CD1c-positive myeloid dendritic cell (primary cell): ENCODE measurements at regions not wholly inside any gene's neighbourhood (a gene's known extent, or its start where the extent isn't known, plus 50 kb on each side); places are given as distances from the start of the nearest gene placed in this dataset.

Source experiments
- DNase-seq: peaks from one replicate; pipeline ENCODE4 v3.0.0-alpha.2; 2016; ENCODE audit errors: extremely low spot score

DNA sequence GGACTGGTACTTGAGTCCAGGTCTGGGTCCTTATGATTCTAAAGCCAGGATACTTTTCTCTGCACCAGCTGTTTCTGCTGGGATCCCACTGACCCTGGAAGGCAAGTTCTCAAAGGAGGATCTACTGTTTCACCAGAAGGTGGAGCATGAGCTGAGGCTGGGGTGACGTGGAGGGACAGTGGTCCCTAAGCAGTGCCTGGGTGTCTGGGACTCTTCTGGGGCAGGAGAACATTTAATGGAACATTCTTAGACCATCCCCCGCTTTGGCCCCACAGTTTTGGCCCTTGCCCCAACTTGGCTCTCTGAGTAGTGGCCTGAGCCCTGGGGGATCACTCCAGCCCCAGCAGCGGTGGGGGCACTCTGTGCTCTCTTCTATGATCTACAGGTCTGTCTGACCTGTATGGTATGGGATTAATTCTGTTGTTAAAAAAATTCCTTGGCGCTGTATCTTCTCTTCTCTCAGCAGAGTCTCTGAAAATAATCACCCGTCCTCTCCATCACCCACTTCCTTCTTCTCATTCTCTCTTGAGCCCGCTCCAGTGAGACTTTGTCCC is 60.3 kb upstream of the CSF3R start:
- no peak for DNase-seq

- DNase-seq, result no peak
Observed at GRCh38 chr1:36542024-36542961, 59.6 kb upstream of the CSF3R start.

DNA sequence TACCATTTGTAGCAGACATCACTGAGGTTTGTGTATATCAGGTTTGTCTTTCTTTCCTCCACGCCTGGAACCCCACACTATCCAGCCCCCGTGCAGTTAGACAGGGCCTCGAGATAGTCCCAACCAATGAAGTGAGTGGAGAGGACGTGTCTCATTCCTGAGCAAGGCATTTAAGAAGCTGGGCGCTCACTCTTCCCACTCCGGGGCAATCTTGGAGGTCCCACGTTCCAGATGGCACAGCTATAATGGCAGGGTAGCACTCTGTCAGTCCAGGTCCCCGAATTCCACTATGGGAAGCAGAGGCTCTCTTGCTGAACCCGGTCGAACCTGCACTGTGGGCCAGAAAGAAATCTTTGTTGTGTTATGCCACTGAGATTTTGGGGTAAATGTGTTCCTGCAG is 57.3 kb upstream of the CSF3R start:
- no peak for DNase-seq

- no peak for DNase-seq
Observed at GRCh38 chr1:36539526-36539925, 56.8 kb upstream of the CSF3R start.

- DNase-seq, result no peak
Observed at GRCh38 chr1:36537991-36538390, 55.3 kb upstream of the CSF3R start.

- no peak for DNase-seq
Observed at GRCh38 chr1:36537190-36537768, 54.6 kb upstream of the CSF3R start.

GRCh38 chr1:36536727-36537126 is 54.0 kb upstream of the CSF3R start:
- DNase-seq, result no peak

DNA sequence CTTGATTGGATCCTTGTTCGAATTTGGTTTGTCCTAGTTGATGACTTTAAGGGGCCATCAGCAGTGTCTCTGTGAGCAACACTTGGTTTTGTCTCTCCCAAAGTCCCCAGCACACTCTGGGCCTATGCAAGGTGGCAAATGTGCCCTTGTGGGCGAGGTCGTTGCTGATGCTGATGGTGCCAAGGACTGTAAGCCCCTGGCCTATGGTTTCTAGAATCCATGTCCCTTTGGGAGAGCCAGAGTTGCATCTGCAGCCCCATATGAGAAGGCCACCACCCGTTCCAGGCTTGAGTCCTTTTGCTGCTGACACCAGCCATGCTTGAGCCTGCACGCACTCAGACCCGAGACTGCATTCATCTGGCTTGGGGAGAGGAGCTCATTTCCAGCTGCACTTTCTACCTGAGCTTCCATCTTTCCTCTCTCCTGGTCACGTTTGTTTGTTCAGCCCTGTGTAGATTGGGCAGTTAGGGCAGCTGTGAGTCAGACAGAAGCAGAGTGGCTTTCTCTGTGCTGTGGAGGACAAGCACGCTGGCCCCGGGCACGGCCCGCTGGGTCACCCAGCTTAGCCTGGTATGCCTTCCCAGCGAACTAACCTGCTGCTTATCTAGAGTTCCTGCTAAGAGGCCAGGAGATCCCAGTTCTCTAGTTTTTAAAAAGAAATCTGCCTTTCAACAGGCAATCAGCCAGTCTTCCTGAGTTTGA is 52.1 kb upstream of the CSF3R start:
- no peak for DNase-seq

DNA sequence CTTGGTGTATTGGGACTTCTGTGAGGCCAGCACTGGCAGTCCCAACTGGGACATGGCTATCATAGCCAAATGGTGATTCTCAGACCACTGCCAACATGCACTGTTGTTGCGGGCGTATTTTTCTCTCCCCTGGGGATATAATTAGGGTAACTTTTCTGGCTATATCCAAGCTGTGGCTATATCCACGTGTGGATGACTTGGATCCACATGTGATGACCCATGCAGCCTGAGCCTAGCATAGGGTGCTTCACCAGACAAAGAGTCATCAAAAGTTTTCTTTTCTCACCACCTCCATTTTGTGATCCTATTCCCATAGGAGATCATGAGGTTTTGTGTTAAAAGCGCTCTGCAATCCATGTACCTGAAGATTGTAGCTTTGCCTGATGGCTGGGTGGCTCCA is 51.2 kb upstream of the CSF3R start:
- DNase-seq, result no peak

DNA sequence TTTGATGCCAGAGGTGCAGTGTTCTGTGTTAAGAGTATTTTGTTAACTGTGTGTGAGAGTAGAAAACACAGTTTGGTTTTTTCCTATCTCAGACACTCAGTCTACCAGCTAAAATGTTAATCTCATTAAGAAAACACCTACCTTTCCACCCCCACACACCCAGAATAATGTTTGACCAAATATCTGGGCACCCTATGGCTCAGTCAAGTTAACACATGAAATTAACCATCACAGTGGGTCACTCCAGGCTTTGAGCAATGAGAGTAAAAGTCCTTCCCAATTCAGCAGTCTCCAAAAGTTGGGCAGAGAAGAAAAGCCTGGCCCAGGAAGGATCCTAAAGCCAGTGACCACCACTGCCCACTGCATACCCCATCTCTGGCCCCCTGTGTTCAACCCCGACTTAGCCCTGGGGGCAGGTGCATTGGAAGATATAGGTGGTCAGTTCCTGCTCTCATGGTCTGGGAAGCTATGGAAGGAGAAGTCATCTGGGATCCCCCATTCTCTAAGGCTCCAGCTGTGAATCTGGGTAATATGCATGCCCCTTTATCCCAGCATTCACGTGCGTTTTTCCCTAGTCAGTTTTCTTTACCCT is 50.2 kb upstream of the CSF3R start:
- DNase-seq, result no peak
